K562 (cell line): ENCODE measurements at regions not wholly inside any gene's neighbourhood (a gene's known extent, or its start where the extent isn't known, plus 50 kb on each side); places are given as distances from the start of the nearest gene placed in this dataset.
A peak's percentile ranks its signal among the peaks of the same experiment; 100 is the strongest.

Source experiments
- BCLAF1 ChIP-seq, 2 experiments: fragments of 450-650 bp in 1 of 2; IDR thresholded peaks; 2 replicates each; pipeline ENCODE4 v1.6.1; 2011 to 2017; ENCODE audit warnings: low read depth in 2 of 2, antibody characterized with exemption in 1 of 2, borderline replicate concordance in 1 of 2, low read length in 1 of 2, mild to moderate bottlenecking in 1 of 2, mixed read lengths in 1 of 2; ENCODE audit not compliant: control insufficient read depth in 1 of 2
- CHD4 ChIP-seq: fragments of 200-600 bp; sonication (generic); IDR thresholded peaks from 3 replicates; pipeline ENCODE4 v1.6.1; 2012; ENCODE audit warnings: low read depth, mild to moderate bottlenecking, mixed read lengths, low read length, inconsistent platforms; ENCODE audit not compliant: insufficient read depth, insufficient replicate concordance, poor library complexity, severe bottlenecking
- ETS1 ChIP-seq: conservative IDR thresholded peaks from 2 replicates; pipeline ENCODE4 v1.6.1; 2011; ENCODE audit warnings: low read depth, mild to moderate bottlenecking, low read length; ENCODE audit not compliant: control insufficient read depth
- HDAC3 ChIP-seq: fragments of 450-650 bp; IDR thresholded peaks from 2 replicates; pipeline ENCODE4 v1.6.1; 2018; ENCODE audit warnings: borderline replicate concordance, mild to moderate bottlenecking, moderate library complexity; ENCODE audit not compliant: partially characterized antibody
- HMGN3 ChIP-seq: IDR thresholded peaks from 2 replicates; pipeline ENCODE4 v1.6.1; 2011; ENCODE audit warnings: borderline replicate concordance, low read depth, mild to moderate bottlenecking, mixed read lengths, low read length; ENCODE audit not compliant: insufficient read length; ENCODE audit errors: extremely low read depth
- HNRNPH1 ChIP-seq: fragments of 200-400 bp; formaldehyde crosslinking; optimal IDR thresholded peaks from 2 replicates; pipeline ENCODE3; 2017; ENCODE audit warnings: low read depth, mild to moderate bottlenecking, low read length, moderate library complexity
- MAFF ChIP-seq: IDR thresholded peaks from 2 replicates; pipeline ENCODE4 v1.6.1; 2012; ENCODE audit warnings: low read length, improper control_type of control experiment
- MEIS2 ChIP-seq: fragments of 450-650 bp; IDR thresholded peaks from 2 replicates; pipeline ENCODE4 v1.6.1; 2014; ENCODE audit warnings: mild to moderate bottlenecking; ENCODE audit not compliant: partially characterized antibody
- NCOR1 ChIP-seq: fragments of 450-650 bp; IDR thresholded peaks from 2 replicates; pipeline ENCODE4 v1.6.1; 2016; ENCODE audit warnings: mild to moderate bottlenecking, moderate library complexity
- NEUROD1 ChIP-seq: fragments of 150-350 bp; IDR thresholded peaks from 2 replicates; pipeline ENCODE4 v1.6.1; 2014; ENCODE audit warnings: borderline replicate concordance, low read length, low read depth; ENCODE audit not compliant: partially characterized antibody
- POLR2AphosphoS5 ChIP-seq: IDR thresholded peaks from 2 replicates; pipeline ENCODE4 v1.6.1; 2011; ENCODE audit warnings: mild to moderate bottlenecking, low read depth, low read length, moderate library complexity; ENCODE audit not compliant: control insufficient read depth, insufficient read depth
- SRSF1 ChIP-seq: fragments of 200-400 bp; formaldehyde crosslinking; IDR thresholded peaks from 2 replicates; pipeline ENCODE4 v1.6.1; 2017; ENCODE audit warnings: mild to moderate bottlenecking, low read depth, low read length, moderate library complexity
- TCF3 ChIP-seq: sonication (generic); formaldehyde crosslinking; IDR thresholded peaks from 2 replicates; pipeline ENCODE4 v1.4.0; 2020; ENCODE audit warnings: mild to moderate bottlenecking, missing genetic modification reagents
- TFAP4 ChIP-seq: sonication (generic); formaldehyde crosslinking; IDR thresholded peaks from 2 replicates; pipeline ENCODE4 v1.8.0; 2022; ENCODE audit warnings: missing genetic modification reagents, mild to moderate bottlenecking, moderate library complexity, borderline replicate concordance
- ZBTB11 ChIP-seq, 3 experiments: fragments of 200-800 bp in 1 of 3; fragments of 250-450 bp in 1 of 3; fragments of 450-650 bp in 1 of 3; sonication (Bioruptor Pico) in 1 of 3; sonication (Bioruptor generic) in 1 of 3; formaldehyde crosslinking in 1 of 3; IDR thresholded peaks; 2 replicates each; pipeline versions ENCODE4 v1.6.1 to v1.8.0; 2016 to 2022; ENCODE audit warnings: mild to moderate bottlenecking in 2 of 3, missing genetic modification characterization in 2 of 3, missing compliant biosample characterization in 1 of 3, moderate library complexity in 1 of 3
- ZFP1 ChIP-seq: fragments of 450-650 bp; formaldehyde crosslinking; IDR thresholded peaks from 2 replicates; pipeline ENCODE4 v1.4.0; 2020; ENCODE audit warnings: mild to moderate bottlenecking, mixed read lengths
- ZKSCAN8 ChIP-seq: fragments of 200-800 bp; sonication (Bioruptor generic); IDR thresholded peaks from 2 replicates; pipeline ENCODE4 v1.6.1; 2016; ENCODE audit warnings: missing genetic modification characterization, missing compliant biosample characterization
- ZNF232 ChIP-seq: sonication (generic); formaldehyde crosslinking; IDR thresholded peaks from 2 replicates; pipeline ENCODE4 v1.8.0; 2022; ENCODE audit warnings: mild to moderate bottlenecking, missing genetic modification reagents

GRCh38 chr4:138910914-138911336, 104.7 kb upstream of the NOCT start (continued):
- TF ChIP-seq ZNF232 (CRISPR knock-in tag) (no peak), HDAC3 (peak; percentile 87), CHD4 (no peak), HNRNPH1 (no peak), ZBTB11 (CRISPR knock-in tag; IDR thresholded peaks at IDR 0.05) (0 out of 6 replicates have a peak, but pooled peaks of 1 of the 3 experiments have one; percentile 23), MEIS2 (peak; percentile 70), MAFF (peak; percentile 61; the same call in 1 of the 2 replicates), POLR2AphosphoS5 (peak; percentile 90), BCLAF1 (IDR thresholded peaks at IDR 0.05; ENCODE audit: borderline replicate concordance in 1 of 2, control insufficient read depth in 1 of 2, low read depth in 2 of 2, low read length in 1 of 2) (0 out of 4 replicates have a peak, but pooled peaks of 1 of the 2 experiments have one; percentile 55), ZFP1 (CRISPR knock-in tag) (no peak), NEUROD1 (peak; percentile 78), ETS1 (peak; percentile 83; the same call in 1 of the 2 replicates), ZKSCAN8 (CRISPR knock-in tag) (peak; percentile 75; the same call in 1 of the 2 replicates), TCF3 (CRISPR knock-in tag) (peak; percentile 92), HMGN3 (peak; percentile 83), TFAP4 (peak; percentile 81; the same call in 1 of the 2 replicates), NCOR1 (peak; percentile 94), SRSF1 (no peak)
